ENCODE measurements at regions not wholly inside any gene's neighbourhood (a gene's known extent, or its start where the extent isn't known, plus 50 kb on each side); places are given as distances from the start of the nearest gene placed in this dataset.

DNA sequence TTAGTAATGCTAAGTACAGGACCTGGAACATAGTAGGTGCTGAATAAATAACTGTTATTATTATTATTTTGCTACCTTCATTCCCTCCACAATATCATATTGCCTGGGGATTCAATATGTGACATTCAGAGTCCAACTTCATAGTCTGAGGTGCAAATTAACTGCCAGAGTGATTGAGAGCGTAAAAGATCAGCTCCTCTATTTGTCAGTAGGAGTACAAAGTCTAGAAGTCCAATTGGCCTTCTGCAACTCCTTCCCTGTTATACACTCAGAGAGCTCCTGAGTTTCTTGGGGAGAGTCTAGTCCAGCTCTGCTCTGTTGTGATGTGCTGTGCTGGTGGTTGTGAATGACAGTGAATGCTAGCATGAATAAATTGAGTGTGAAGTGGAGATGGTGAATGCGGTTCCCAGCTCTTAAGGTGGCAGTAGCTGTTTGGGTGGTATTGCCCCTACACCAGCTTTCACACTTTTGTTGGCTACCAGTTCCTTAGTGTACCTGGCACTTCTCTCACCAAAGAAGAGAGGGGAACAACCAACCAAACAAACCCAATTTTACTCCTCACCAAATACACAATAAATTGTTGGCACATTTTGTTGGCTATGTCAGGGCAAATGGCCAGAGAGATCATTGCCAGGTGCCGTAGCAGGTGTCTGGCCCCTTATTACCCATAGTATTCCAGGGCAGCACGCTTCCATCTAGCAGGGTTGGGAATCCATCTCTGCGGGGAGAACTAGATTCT, 270.1 kb upstream of the TBL1XR1 start:
- H3K36me3 ChIP-seq = no peaks in the 10 kb centered on the region
- H3K4me1 ChIP-seq = peaks cover 20% of the 10 kb centered on the region
- H3K27me3 ChIP-seq = no peaks in the 10 kb centered on the region
- H3K4me3 ChIP-seq = no peak overlapping the region
- no peak overlapping the region for H3K27ac ChIP-seq
- H3K9me3 ChIP-seq = no peaks in the 10 kb centered on the region
- 97% methylated on average over 5 of the region's 5 CpGs for WGBS
- DNase-seq (ENCODE audit: low spot score in 2 of 2) = no peak
- TF ChIP-seq POLR2A (IDR thresholded peaks at IDR 0.05) (no peak), POLR2AphosphoS5 (IDR thresholded peaks at IDR 0.05) (no peak), EP300 (IDR thresholded peaks at IDR 0.05) (no peak)

DNA sequence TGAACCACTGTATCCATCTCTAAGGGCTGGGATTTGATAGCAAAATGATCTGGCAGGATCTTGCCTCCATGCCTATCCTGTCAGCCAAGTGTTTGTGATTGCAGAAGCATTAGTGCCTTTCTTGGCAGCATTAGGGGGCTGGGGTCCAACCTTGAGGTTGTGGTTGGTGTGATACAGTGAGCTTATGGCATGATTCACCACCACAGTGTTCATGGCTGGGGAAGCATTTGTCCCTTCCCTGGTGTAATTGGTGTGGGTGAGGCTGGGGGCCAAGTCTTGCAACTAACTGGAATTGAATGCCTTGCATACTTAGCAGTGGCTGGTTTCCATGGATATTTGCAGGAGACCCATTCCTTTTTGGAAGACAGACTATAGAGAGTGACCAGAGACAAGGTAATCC, 271.0 kb upstream of the TBL1XR1 start:
- H3K27me3 ChIP-seq = no peaks in the 10 kb centered on the region
- peak in 1 of 2 donors; percentile 71 for DNase-seq (ENCODE audit: low spot score in 2 of 2)
- no peaks in the 10 kb centered on the region for H3K9me3 ChIP-seq
- no peaks in the 10 kb centered on the region for H3K36me3 ChIP-seq
- peak overlapping the region; percentile 7 for H3K27ac ChIP-seq
- TF ChIP-seq POLR2AphosphoS5 (IDR thresholded peaks at IDR 0.05) = peak in 1 of 3 donors; percentile 67
- no peak for TF ChIP-seq POLR2A (IDR thresholded peaks at IDR 0.05)
- peaks cover 20% of the 10 kb centered on the region for H3K4me1 ChIP-seq
- H3K4me3 ChIP-seq = no peak overlapping the region

- H3K27ac ChIP-seq = peak overlapping the region; percentile 7
- no peak for DNase-seq (ENCODE audit: low spot score in 2 of 2)
- WGBS = 82% methylated on average over 1 of the region's 1 CpG
Measured at GRCh38 chr3:177468816-177469215, 271.5 kb upstream of the TBL1XR1 start.

DNA sequence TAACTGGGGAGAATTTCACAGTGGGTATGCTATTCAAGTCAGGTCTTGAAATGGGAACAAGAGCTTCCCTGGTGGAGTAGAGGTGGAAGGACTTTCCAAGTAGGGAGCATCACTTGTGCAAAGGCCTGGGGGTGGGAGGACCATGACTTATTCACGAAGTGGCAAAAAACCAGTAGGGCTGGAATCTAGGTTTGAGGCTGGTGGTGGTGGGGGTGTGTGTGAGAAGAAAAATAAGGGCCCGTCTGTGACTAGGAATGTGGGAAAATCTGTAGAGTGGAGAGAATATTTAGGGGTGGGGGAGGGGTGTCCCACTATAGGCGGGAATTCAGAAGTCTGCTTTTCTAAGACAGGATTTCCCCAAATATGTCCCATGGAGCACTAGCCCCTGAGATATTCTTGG, 271.9 kb upstream of the TBL1XR1 start:
- Histone ChIP-seq H3K9me3 (no peaks in the 10 kb centered on the region), H3K4me1 (peaks cover 16% of the 10 kb centered on the region), H3K36me3 (no peaks in the 10 kb centered on the region), H3K27ac (no peak overlapping the region), H3K4me3 (no peak overlapping the region), H3K27me3 (no peaks in the 10 kb centered on the region)
- TF ChIP-seq CTCF (IDR thresholded peaks at IDR 0.05) (no peak), EP300 (IDR thresholded peaks at IDR 0.05) (no peak), POLR2AphosphoS5 (IDR thresholded peaks at IDR 0.05) (no peak), POLR2A (IDR thresholded peaks at IDR 0.05) (no peak)
- 89% methylated on average over 3 of the region's 3 CpGs for WGBS
- DNase-seq (ENCODE audit: low spot score in 2 of 2) = no peak

More at GRCh38 chr3:177468816-177469215, 271.5 kb upstream of the TBL1XR1 start:
- Histone ChIP-seq H3K4me1 (peaks cover 20% of the 10 kb centered on the region), H3K4me3 (no peak overlapping the region), H3K27me3 (no peaks in the 10 kb centered on the region), H3K36me3 (no peaks in the 10 kb centered on the region), H3K9me3 (no peaks in the 10 kb centered on the region)
- TF ChIP-seq POLR2A (IDR thresholded peaks at IDR 0.05) (no peak), EP300 (IDR thresholded peaks at IDR 0.05) (no peak)

GRCh38 chr3:177470197-177470941, 273.1 kb upstream of the TBL1XR1 start:
- no peak for TF ChIP-seq POLR2AphosphoS5 (IDR thresholded peaks at IDR 0.05)
- TF ChIP-seq EP300 (IDR thresholded peaks at IDR 0.05) = no peak
- TF ChIP-seq CTCF (IDR thresholded peaks at IDR 0.05) = no peak
- no peak for TF ChIP-seq POLR2A (IDR thresholded peaks at IDR 0.05)
- WGBS = 90% methylated on average over 8 of the region's 8 CpGs
- Histone ChIP-seq H3K27ac (no peak overlapping the region), H3K4me3 (no peak overlapping the region), H3K4me1 (peaks cover 5% of the 10 kb centered on the region), H3K27me3 (no peaks in the 10 kb centered on the region), H3K9me3 (no peaks in the 10 kb centered on the region), H3K36me3 (no peaks in the 10 kb centered on the region)
- DNase-seq (ENCODE audit: low spot score in 2 of 2) = no peak

- 82% methylated on average over 4 of the region's 4 CpGs for WGBS
- Histone ChIP-seq H3K4me1 (no peaks in the 10 kb centered on the region), H3K27me3 (no peaks in the 10 kb centered on the region), H3K36me3 (no peaks in the 10 kb centered on the region), H3K27ac (no peak overlapping the region), H3K4me3 (no peak overlapping the region), H3K9me3 (no peaks in the 10 kb centered on the region)
- no peak for DNase-seq (ENCODE audit: low spot score in 2 of 2)
- no peak for TF ChIP-seq EP300 (IDR thresholded peaks at IDR 0.05)
- no peak for TF ChIP-seq CTCF (IDR thresholded peaks at IDR 0.05)
- no peak for TF ChIP-seq POLR2A (IDR thresholded peaks at IDR 0.05)
- TF ChIP-seq POLR2AphosphoS5 (IDR thresholded peaks at IDR 0.05) = no peak
Measured at GRCh38 chr3:177471733-177472480, 274.6 kb upstream of the TBL1XR1 start.
